ENCODE measurements at regions not wholly inside any gene's neighbourhood (a gene's known extent, or its start where the extent isn't known, plus 50 kb on each side); places are given as distances from the start of the nearest gene placed in this dataset.
A peak's percentile ranks its signal among the peaks of the same experiment; 100 is the strongest.

- 58 to 67% methylated on average over 2 of the region's 2 CpGs for WGBS, 2 donors
- Histone ChIP-seq H3K4me3 (no peak overlapping the region), H3K36me3 (ENCODE audit: control insufficient read depth in 4 of 4, insufficient read depth in 4 of 4, low read length in 4 of 4) (no peaks in the 10 kb centered on the region), H3K9me3 (ENCODE audit: control insufficient read depth in 4 of 4, insufficient read depth in 3 of 4, low read length in 3 of 4) (no peaks in the 10 kb centered on the region), H3K4me1 (ENCODE audit: control insufficient read depth in 5 of 5, insufficient read depth in 5 of 5, low read length in 5 of 5) (no peaks in the 10 kb centered on the region), H3K27me3 (ENCODE audit: control insufficient read depth in 3 of 3, insufficient read depth in 3 of 3, low read length in 2 of 3) (no peaks in the 10 kb centered on the region), H3K9ac (ENCODE audit: insufficient read depth in 1 of 2, low read length in 2 of 2) (no peak overlapping the region), H3K27ac (ENCODE audit: low read depth in 1 of 2, low read length in 1 of 2) (no peak overlapping the region)
- TF ChIP-seq CTCF (IDR thresholded peaks at IDR 0.05; ENCODE audit: control extremely low read depth, extremely low read depth), result no peak
- DNase-seq (no peak), ATAC-seq (ENCODE audit: insufficient read depth, low FRiP score) (peak; percentile 77)
These were observed 58.3 kb upstream of the HPGD start for GRCh38 chr4:174580597-174580996.

- no peak for TF ChIP-seq CTCF (IDR thresholded peaks at IDR 0.05; ENCODE audit: control extremely low read depth, extremely low read depth)
These were observed 57.1 kb upstream of the HPGD start for GRCh38 chr4:174579421-174579820.

GRCh38 chr4:174578366-174578765, 56.1 kb upstream of the HPGD start:
- no peaks in the 10 kb centered on the region for H3K36me3 ChIP-seq (ENCODE audit: control insufficient read depth in 4 of 4, insufficient read depth in 4 of 4, low read length in 4 of 4)
- DNase-seq, result no peak
- H3K9me3 ChIP-seq (ENCODE audit: control insufficient read depth in 4 of 4, insufficient read depth in 3 of 4, low read length in 3 of 4), result no peaks in the 10 kb centered on the region
- H3K4me3 ChIP-seq, result no peak overlapping the region
- no peaks in the 10 kb centered on the region for H3K4me1 ChIP-seq (ENCODE audit: control insufficient read depth in 5 of 5, insufficient read depth in 5 of 5, low read length in 5 of 5)
- no peak for ATAC-seq (ENCODE audit: insufficient read depth, low FRiP score)
- H3K27ac ChIP-seq (ENCODE audit: low read depth in 1 of 2, low read length in 1 of 2), result no peak overlapping the region
- 91 to 100% methylated on average over 1 of the region's 1 CpG for WGBS, 2 donors
- no peak for TF ChIP-seq CTCF (IDR thresholded peaks at IDR 0.05; ENCODE audit: control extremely low read depth, extremely low read depth)
- H3K9ac ChIP-seq (ENCODE audit: insufficient read depth in 1 of 2, low read length in 2 of 2), result no peak overlapping the region
- H3K27me3 ChIP-seq (ENCODE audit: control insufficient read depth in 3 of 3, insufficient read depth in 3 of 3, low read length in 2 of 3), result no peaks in the 10 kb centered on the region

More at GRCh38 chr4:174579421-174579820, 57.1 kb upstream of the HPGD start:
- H3K9me3 ChIP-seq (ENCODE audit: control insufficient read depth in 4 of 4, insufficient read depth in 3 of 4, low read length in 3 of 4), result no peaks in the 10 kb centered on the region
- ATAC-seq (ENCODE audit: insufficient read depth, low FRiP score) (no peak), DNase-seq (peak in 2 of 3 donors; percentile 14 to 18)
- no peak overlapping the region for H3K27ac ChIP-seq (ENCODE audit: low read depth in 1 of 2, low read length in 1 of 2)
- H3K36me3 ChIP-seq (ENCODE audit: control insufficient read depth in 4 of 4, insufficient read depth in 4 of 4, low read length in 4 of 4), result no peaks in the 10 kb centered on the region
- WGBS, 2 donors, result 78 to 87% methylated on average over 3 of the region's 3 CpGs
- no peak overlapping the region for H3K9ac ChIP-seq (ENCODE audit: insufficient read depth in 1 of 2, low read length in 2 of 2)
- H3K4me3 ChIP-seq, result no peak overlapping the region
- no peaks in the 10 kb centered on the region for H3K27me3 ChIP-seq (ENCODE audit: control insufficient read depth in 3 of 3, insufficient read depth in 3 of 3, low read length in 2 of 3)
- H3K4me1 ChIP-seq (ENCODE audit: control insufficient read depth in 5 of 5, insufficient read depth in 5 of 5, low read length in 5 of 5), result no peaks in the 10 kb centered on the region

GRCh38 chr4:174575436-174575835, 53.1 kb upstream of the HPGD start:
- H3K27me3 ChIP-seq (ENCODE audit: control insufficient read depth in 3 of 3, insufficient read depth in 3 of 3, low read length in 2 of 3), result no peaks in the 10 kb centered on the region
- 58 to 72% methylated on average over 2 of the region's 2 CpGs for WGBS, 2 donors

More at GRCh38 chr4:174575436-174575835, 53.1 kb upstream of the HPGD start:
- Histone ChIP-seq H3K36me3 (ENCODE audit: control insufficient read depth in 4 of 4, insufficient read depth in 4 of 4, low read length in 4 of 4) (no peaks in the 10 kb centered on the region), H3K9ac (ENCODE audit: insufficient read depth in 1 of 2, low read length in 2 of 2) (no peak overlapping the region), H3K9me3 (ENCODE audit: control insufficient read depth in 4 of 4, insufficient read depth in 3 of 4, low read length in 3 of 4) (no peaks in the 10 kb centered on the region), H3K27ac (ENCODE audit: low read depth in 1 of 2, low read length in 1 of 2) (no peak overlapping the region), H3K4me3 (no peak overlapping the region), H3K4me1 (ENCODE audit: control insufficient read depth in 5 of 5, insufficient read depth in 5 of 5, low read length in 5 of 5) (no peaks in the 10 kb centered on the region)
- ATAC-seq (ENCODE audit: insufficient read depth, low FRiP score) (no peak), DNase-seq (no peak)
- no peak for TF ChIP-seq CTCF (IDR thresholded peaks at IDR 0.05; ENCODE audit: control extremely low read depth, extremely low read depth)
